Stimulated activated naive B cell treated with anti-CD40 and anti-IgM and Interleukin-4, amounts not matched to agents 10 μg/mL and 1 μg/mL and 100 μg/mL, for 72 hours (primary cell): ENCODE measurements at regions not wholly inside any gene's neighbourhood (a gene's known extent, or its start where the extent isn't known, plus 50 kb on each side); places are given as distances from the start of the nearest gene placed in this dataset.

Source experiments
- ATAC-seq, 2 donors: fragments of 150-1000 bp; cut with Tn5 transposase; replicated peaks; 2 replicates each; pipeline ENCODE4 v1.10.0; 2021; ENCODE audit warnings: moderate library complexity in 1 of 2
- DNase-seq: peaks from one replicate; pipeline ENCODE4 v3.0.0; 2021
- H3K27ac Mint-ChIP-seq: one replicate; pipeline ENCODE4 v1.8.0; 2022; ENCODE audit warnings: mild to moderate bottlenecking, mixed read lengths
- H3K27me3 Mint-ChIP-seq, 2 donors: one replicate each; pipeline ENCODE4 v1.8.0; 2022; ENCODE audit warnings: mixed read lengths in 2 of 2
- H3K36me3 Mint-ChIP-seq, 2 donors: one replicate each; pipeline ENCODE4 v1.8.0; 2022; ENCODE audit warnings: mixed read lengths in 2 of 2, mild to moderate bottlenecking in 1 of 2
- H3K4me1 Mint-ChIP-seq, 2 donors: one replicate each; pipeline ENCODE4 v1.8.0; 2022; ENCODE audit warnings: mixed read lengths in 2 of 2, mild to moderate bottlenecking in 1 of 2
- H3K4me3 Mint-ChIP-seq, 2 donors: one replicate each; pipeline ENCODE4 v1.8.0; 2022; ENCODE audit warnings: mild to moderate bottlenecking in 2 of 2, mixed read lengths in 2 of 2, moderate library complexity in 1 of 2
- H3K9me3 Mint-ChIP-seq, 2 donors: one replicate each; pipeline ENCODE4 v1.8.0; 2022; ENCODE audit warnings: mixed read lengths in 2 of 2, mild to moderate bottlenecking in 1 of 2

DNA sequence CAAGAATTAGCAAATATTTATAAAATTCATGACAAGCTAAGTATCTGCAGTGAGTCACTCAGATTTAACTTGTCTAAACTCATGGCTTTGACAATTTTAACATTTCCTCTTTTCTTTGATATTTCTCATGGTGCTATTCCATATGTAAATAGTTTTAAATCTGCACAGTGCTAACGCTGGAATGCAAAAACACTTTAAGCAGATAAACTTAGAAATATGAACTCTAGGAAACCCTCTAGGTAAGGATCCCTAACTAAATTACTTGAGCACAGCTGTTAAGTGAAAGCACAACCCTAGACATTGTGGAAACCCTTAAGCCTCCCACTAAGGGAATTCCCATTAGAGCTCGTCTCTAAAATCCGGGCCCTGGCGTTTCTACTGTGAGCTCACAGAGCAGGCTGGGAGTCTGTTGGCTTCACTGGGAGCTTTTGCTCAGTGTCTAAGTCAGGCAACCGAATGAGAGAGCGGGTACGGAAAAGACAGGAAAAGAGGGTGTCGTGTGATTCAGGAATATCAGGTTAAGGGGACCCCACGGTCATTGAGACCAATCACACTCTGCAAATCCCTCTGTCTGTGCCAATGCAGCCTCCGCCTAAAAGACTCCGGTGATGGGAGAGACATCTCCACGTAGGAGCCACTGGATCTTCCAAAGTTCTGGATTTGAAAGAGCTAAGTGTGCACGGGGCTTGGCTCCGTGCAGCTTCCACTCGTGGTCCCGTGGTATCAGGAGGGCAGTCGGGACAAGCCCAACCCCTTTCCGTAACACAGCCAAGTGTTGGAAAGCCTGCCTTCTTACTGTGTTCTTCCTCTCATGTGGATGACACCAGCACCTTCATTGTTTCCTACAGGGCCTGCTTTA is 112.3 kb upstream of the RPS6KA2 start:
- H3K9me3 Mint-ChIP-seq: no peaks in the 10 kb centered on the region
- DNase-seq: no peak
- H3K27me3 Mint-ChIP-seq: no peaks in the 10 kb centered on the region
- no peak overlapping the region for H3K4me3 Mint-ChIP-seq
- H3K4me1 Mint-ChIP-seq: no peaks in the 10 kb centered on the region
- H3K36me3 Mint-ChIP-seq: no peaks in the 10 kb centered on the region
- H3K27ac Mint-ChIP-seq: no peak overlapping the region
- no peak for ATAC-seq

- no peak for DNase-seq
Observed at GRCh38 chr6:166738386-166739116, 111.5 kb upstream of the RPS6KA2 start.

GRCh38 chr6:166737261-166737660 is 110.2 kb upstream of the RPS6KA2 start:
- Mint-ChIP-seq H3K9me3 (no peaks in the 10 kb centered on the region), H3K4me1 (no peaks in the 10 kb centered on the region), H3K4me3 (no peak overlapping the region), H3K36me3 (peaks cover 0 to 3% of the 10 kb centered on the region in 2 donors), H3K27ac (no peak overlapping the region), H3K27me3 (peaks cover 0 to 5% of the 10 kb centered on the region in 2 donors)
- DNase-seq: no peak
- ATAC-seq: no peak

More at GRCh38 chr6:166738386-166739116, 111.5 kb upstream of the RPS6KA2 start:
- Mint-ChIP-seq H3K27ac (no peak overlapping the region), H3K36me3 (no peaks in the 10 kb centered on the region), H3K27me3 (no peaks in the 10 kb centered on the region), H3K9me3 (no peaks in the 10 kb centered on the region), H3K4me1 (no peaks in the 10 kb centered on the region), H3K4me3 (no peak overlapping the region)
- ATAC-seq: no peak

GRCh38 chr6:166736634-166737033 is 109.6 kb upstream of the RPS6KA2 start:
- H3K36me3 Mint-ChIP-seq: peaks cover 0 to 3% of the 10 kb centered on the region in 2 donors
- no peak overlapping the region for H3K4me3 Mint-ChIP-seq
- ATAC-seq (no peak), DNase-seq (no peak)
- no peaks in the 10 kb centered on the region for H3K9me3 Mint-ChIP-seq
- H3K27me3 Mint-ChIP-seq: peaks cover 0 to 5% of the 10 kb centered on the region in 2 donors
- H3K27ac Mint-ChIP-seq: no peak overlapping the region
- H3K4me1 Mint-ChIP-seq: no peaks in the 10 kb centered on the region

DNA sequence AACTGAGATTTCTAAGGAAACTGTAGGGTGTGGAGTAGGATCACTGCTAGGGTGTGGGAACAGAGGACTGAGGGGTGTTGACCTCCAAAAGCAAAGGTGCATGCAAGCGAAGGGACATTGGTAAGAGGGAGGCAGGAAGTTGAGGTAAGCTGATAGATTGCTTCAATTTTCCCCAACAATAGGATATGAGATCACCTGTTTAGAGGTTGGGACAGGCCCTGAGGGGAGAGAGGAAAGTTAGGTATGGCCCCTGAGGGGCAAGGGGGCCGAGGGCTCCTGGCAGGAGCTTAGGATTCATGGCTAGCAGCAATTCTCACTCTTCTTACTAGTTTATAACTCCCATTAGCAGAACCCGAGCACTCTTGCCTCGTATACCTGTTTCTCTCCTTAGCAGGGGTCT is 106.8 kb upstream of the RPS6KA2 start:
- H3K4me3 Mint-ChIP-seq: no peak overlapping the region
- H3K4me1 Mint-ChIP-seq: no peaks in the 10 kb centered on the region
- H3K27ac Mint-ChIP-seq: no peak overlapping the region
- no peak for DNase-seq
- peaks cover 0 to 3% of the 10 kb centered on the region in 2 donors for H3K36me3 Mint-ChIP-seq
- ATAC-seq: no peak
- no peaks in the 10 kb centered on the region for H3K9me3 Mint-ChIP-seq
- peaks cover 0 to 9% of the 10 kb centered on the region in 2 donors for H3K27me3 Mint-ChIP-seq

- no peak for ATAC-seq
- Mint-ChIP-seq H3K9me3 (no peaks in the 10 kb centered on the region), H3K4me1 (no peaks in the 10 kb centered on the region), H3K27ac (no peak overlapping the region), H3K27me3 (peaks cover 0 to 15% of the 10 kb centered on the region in 2 donors), H3K36me3 (peaks cover 0 to 3% of the 10 kb centered on the region in 2 donors), H3K4me3 (no peak overlapping the region)
- no peak for DNase-seq
Observed at GRCh38 chr6:166729658-166730057, 102.6 kb upstream of the RPS6KA2 start.

- ATAC-seq (no peak), DNase-seq (no peak)
- Mint-ChIP-seq H3K27me3 (peaks cover 0 to 19% of the 10 kb centered on the region in 2 donors), H3K27ac (no peak overlapping the region), H3K4me1 (no peaks in the 10 kb centered on the region), H3K9me3 (no peaks in the 10 kb centered on the region), H3K36me3 (peaks cover 0 to 3% of the 10 kb centered on the region in 2 donors), H3K4me3 (no peak overlapping the region)
Observed at GRCh38 chr6:166728884-166729530, 102.0 kb upstream of the RPS6KA2 start.

DNA sequence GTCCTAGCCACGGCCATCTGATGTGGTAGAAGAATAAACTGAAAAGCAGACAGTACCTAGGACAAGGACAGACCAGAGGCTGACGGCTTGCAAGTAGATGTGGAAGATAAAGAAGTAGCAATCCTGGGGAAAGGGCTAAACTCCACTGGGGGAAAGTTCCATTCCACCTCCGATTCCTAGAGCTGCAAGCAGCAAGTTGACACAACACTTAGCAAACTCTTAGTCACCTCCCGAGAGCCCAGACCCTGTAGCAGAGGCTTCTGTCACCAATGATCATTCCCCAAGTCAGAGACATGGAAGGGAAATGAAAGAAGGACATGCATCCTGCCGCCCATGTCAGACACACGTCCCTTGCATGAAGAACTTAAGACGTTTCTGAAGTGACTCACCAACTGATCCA is 99.2 kb upstream of the RPS6KA2 start:
- ATAC-seq: no peak
- Mint-ChIP-seq H3K4me3 (no peak overlapping the region), H3K9me3 (no peaks in the 10 kb centered on the region), H3K4me1 (no peaks in the 10 kb centered on the region), H3K27ac (no peak overlapping the region), H3K36me3 (no peaks in the 10 kb centered on the region), H3K27me3 (peaks cover 0 to 20% of the 10 kb centered on the region in 2 donors)
- DNase-seq: no peak

- peaks cover 0 to 20% of the 10 kb centered on the region in 2 donors for H3K27me3 Mint-ChIP-seq
Observed at GRCh38 chr6:166725571-166725970, 98.5 kb upstream of the RPS6KA2 start.

DNA sequence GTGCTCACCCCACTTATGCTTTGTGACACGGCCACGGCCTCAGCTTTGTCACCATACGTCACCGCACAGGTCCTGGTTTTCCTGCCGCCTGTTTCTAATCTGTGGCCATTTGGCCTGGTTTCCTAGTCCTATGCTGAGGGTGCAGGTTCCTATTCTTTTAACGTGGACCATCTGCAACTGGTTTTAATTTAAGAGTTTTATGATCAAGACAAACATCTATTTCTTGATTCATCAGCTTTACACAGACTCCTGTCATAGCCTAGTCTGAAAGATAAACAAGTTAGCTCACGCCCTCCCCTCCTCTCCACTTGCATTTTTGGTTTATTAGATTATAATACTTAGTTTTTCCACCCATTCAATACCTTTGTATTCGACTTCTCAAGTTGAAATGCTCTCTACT is 97.5 kb upstream of the RPS6KA2 start:
- DNase-seq (no peak), ATAC-seq (no peak)
- Mint-ChIP-seq H3K4me1 (no peaks in the 10 kb centered on the region), H3K36me3 (no peaks in the 10 kb centered on the region), H3K27ac (no peak overlapping the region), H3K4me3 (no peak overlapping the region), H3K27me3 (peaks cover 0 to 20% of the 10 kb centered on the region in 2 donors), H3K9me3 (no peaks in the 10 kb centered on the region)

More at GRCh38 chr6:166725571-166725970, 98.5 kb upstream of the RPS6KA2 start:
- Mint-ChIP-seq H3K36me3 (no peaks in the 10 kb centered on the region), H3K9me3 (no peaks in the 10 kb centered on the region), H3K27ac (no peak overlapping the region), H3K4me1 (no peaks in the 10 kb centered on the region), H3K4me3 (no peak overlapping the region)
- DNase-seq (no peak), ATAC-seq (no peak)

GRCh38 chr6:166722785-166723184 is 95.7 kb upstream of the RPS6KA2 start:
- H3K4me1 Mint-ChIP-seq: no peaks in the 10 kb centered on the region

GRCh38 chr6:166721576-166721975 is 94.5 kb upstream of the RPS6KA2 start:
- Mint-ChIP-seq H3K27ac (no peak overlapping the region), H3K36me3 (no peaks in the 10 kb centered on the region), H3K27me3 (peaks cover 12 to 21% of the 10 kb centered on the region in 2 donors)

More at GRCh38 chr6:166722785-166723184, 95.7 kb upstream of the RPS6KA2 start:
- ATAC-seq (no peak), DNase-seq (no peak)
- Mint-ChIP-seq H3K27ac (no peak overlapping the region), H3K4me3 (no peak overlapping the region), H3K36me3 (no peaks in the 10 kb centered on the region), H3K27me3 (peaks cover 3 to 11% of the 10 kb centered on the region in 2 donors), H3K9me3 (no peaks in the 10 kb centered on the region)

GRCh38 chr6:166720856-166721255 is 93.8 kb upstream of the RPS6KA2 start:
- ATAC-seq: no peak
- peaks cover 16 to 23% of the 10 kb centered on the region in 2 donors for H3K27me3 Mint-ChIP-seq

More at GRCh38 chr6:166721576-166721975, 94.5 kb upstream of the RPS6KA2 start:
- ATAC-seq (no peak), DNase-seq (no peak)
- Mint-ChIP-seq H3K4me1 (no peaks in the 10 kb centered on the region), H3K9me3 (no peaks in the 10 kb centered on the region), H3K4me3 (no peak overlapping the region)

GRCh38 chr6:166719019-166719418 is 92.0 kb upstream of the RPS6KA2 start:
- DNase-seq (no peak), ATAC-seq (no peak)
- H3K36me3 Mint-ChIP-seq: no peaks in the 10 kb centered on the region
- no peak overlapping the region for H3K27ac Mint-ChIP-seq
- H3K27me3 Mint-ChIP-seq: peaks cover 16 to 18% of the 10 kb centered on the region in 2 donors
- no peaks in the 10 kb centered on the region for H3K9me3 Mint-ChIP-seq
- no peaks in the 10 kb centered on the region for H3K4me1 Mint-ChIP-seq
- no peak overlapping the region for H3K4me3 Mint-ChIP-seq

More at GRCh38 chr6:166720856-166721255, 93.8 kb upstream of the RPS6KA2 start:
- Mint-ChIP-seq H3K4me3 (no peak overlapping the region), H3K36me3 (no peaks in the 10 kb centered on the region), H3K27ac (no peak overlapping the region), H3K9me3 (no peaks in the 10 kb centered on the region), H3K4me1 (no peaks in the 10 kb centered on the region)
- DNase-seq: no peak
